GM18868 (cell line): ENCODE measurements at regions not wholly inside any gene's neighbourhood (a gene's known extent, or its start where the extent isn't known, plus 50 kb on each side); places are given as distances from the start of the nearest gene placed in this dataset.

Experiments used
- ATAC-seq: cut with Tn5 transposase; IDR thresholded peaks from one replicate; pipeline ENCODE4 v1.9.1; 2021; ENCODE audit warnings: mild to moderate bottlenecking, moderate library complexity; ENCODE audit not compliant: unreplicated experiment

- ATAC-seq: no peak
Observed at GRCh38 chr3:24639481-24640329, 145.1 kb upstream of the THRB start.

GRCh38 chr3:24640330-24640877 lies 145.8 kb upstream of the THRB start:
- ATAC-seq: no peak

- ATAC-seq: no peak
Observed at GRCh38 chr3:24641628-24642027, 147.0 kb upstream of the THRB start.

GRCh38 chr3:24645047-24645446 lies 150.4 kb upstream of the THRB start:
- no peak for ATAC-seq

GRCh38 chr3:24646790-24647189 lies 152.1 kb upstream of the THRB start:
- ATAC-seq: no peak

GRCh38 chr3:24648063-24648462 lies 153.4 kb upstream of the THRB start:
- ATAC-seq: no peak

GRCh38 chr3:24650839-24651238 lies 156.2 kb upstream of the THRB start:
- ATAC-seq: no peak

GRCh38 chr3:24657870-24658510 lies 163.3 kb upstream of the THRB start:
- no peak for ATAC-seq

- ATAC-seq: no peak
Observed at GRCh38 chr3:24661175-24661584, 166.5 kb upstream of the THRB start.

GRCh38 chr3:24662449-24663345 lies 168.0 kb upstream of the THRB start:
- no peak for ATAC-seq

GRCh38 chr3:24663406-24663805 lies 168.8 kb upstream of the THRB start:
- no peak for ATAC-seq

GRCh38 chr3:24668039-24668438 lies 173.4 kb upstream of the THRB start:
- ATAC-seq: no peak

- ATAC-seq: no peak
Observed at GRCh38 chr3:24670871-24671270, 176.2 kb upstream of the THRB start.

GRCh38 chr3:24673596-24673995 lies 178.9 kb upstream of the THRB start:
- ATAC-seq: no peak

GRCh38 chr3:24674261-24674660 lies 179.6 kb upstream of the THRB start:
- no peak for ATAC-seq

GRCh38 chr3:24678021-24678420 lies 183.4 kb upstream of the THRB start:
- peak; percentile 36 for ATAC-seq

- peak; percentile 58 for ATAC-seq
Observed at GRCh38 chr3:24678421-24678865, 183.8 kb upstream of the THRB start.

- ATAC-seq: no peak
Observed at GRCh38 chr3:24679429-24679828, 184.8 kb upstream of the THRB start.

GRCh38 chr3:24680214-24680967 lies 185.7 kb upstream of the THRB start:
- peak; percentile 69 for ATAC-seq

- no peak for ATAC-seq
Observed at GRCh38 chr3:24682141-24682547, 187.5 kb upstream of the THRB start.
